ENCODE measurements at regions not wholly inside any gene's neighbourhood (a gene's known extent, or its start where the extent isn't known, plus 50 kb on each side); places are given as distances from the start of the nearest gene placed in this dataset.
"Not testable (repeated sequence)": the region's sequence is repeated elsewhere in the genome, so short reads cannot be mapped to it uniquely, and the experiment has no call there.

- TF ChIP-seq, protein P1, sequence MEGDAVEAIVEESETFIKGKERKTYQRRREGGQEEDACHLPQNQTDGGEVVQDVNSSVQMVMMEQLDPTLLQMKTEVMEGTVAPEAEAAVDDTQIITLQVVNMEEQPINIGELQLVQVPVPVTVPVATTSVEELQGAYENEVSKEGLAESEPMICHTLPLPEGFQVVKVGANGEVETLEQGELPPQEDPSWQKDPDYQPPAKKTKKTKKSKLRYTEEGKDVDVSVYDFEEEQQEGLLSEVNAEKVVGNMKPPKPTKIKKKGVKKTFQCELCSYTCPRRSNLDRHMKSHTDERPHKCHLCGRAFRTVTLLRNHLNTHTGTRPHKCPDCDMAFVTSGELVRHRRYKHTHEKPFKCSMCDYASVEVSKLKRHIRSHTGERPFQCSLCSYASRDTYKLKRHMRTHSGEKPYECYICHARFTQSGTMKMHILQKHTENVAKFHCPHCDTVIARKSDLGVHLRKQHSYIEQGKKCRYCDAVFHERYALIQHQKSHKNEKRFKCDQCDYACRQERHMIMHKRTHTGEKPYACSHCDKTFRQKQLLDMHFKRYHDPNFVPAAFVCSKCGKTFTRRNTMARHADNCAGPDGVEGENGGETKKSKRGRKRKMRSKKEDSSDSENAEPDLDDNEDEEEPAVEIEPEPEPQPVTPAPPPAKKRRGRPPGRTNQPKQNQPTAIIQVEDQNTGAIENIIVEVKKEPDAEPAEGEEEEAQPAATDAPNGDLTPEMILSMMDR (IDR thresholded peaks at IDR 0.05) = not testable (repeated sequence)
- TF ChIP-seq POLR2A (IDR thresholded peaks at IDR 0.05) = not testable (repeated sequence)
Measured at GRCh38 chr1:121556560-121556959, 371.8 kb downstream of the SRGAP2C start.

Measured in ovary (tissue), 3 donors.